H1 (cell line): ENCODE measurements at regions not wholly inside any gene's neighbourhood (a gene's known extent, or its start where the extent isn't known, plus 50 kb on each side); places are given as distances from the start of the nearest gene placed in this dataset.

ENCODE experiments used
- CTCF ChIA-PET: fragments of 300-600 bp; sonication (Branson Sonifier 250); formaldehyde crosslinking; loops from one replicate; lab custom pipeline; 2021; ENCODE audit not compliant: partially characterized antibody; lab: Charles Lee
- POLR2A ChIA-PET: fragments of 300-600 bp; sonication (Branson Sonifier 250); formaldehyde crosslinking; loops from one replicate; lab custom pipeline; 2021; ENCODE audit warnings: inconsistent platforms; ENCODE audit not compliant: partially characterized antibody; lab: Charles Lee
- DNase-seq, 2 experiments: peaks; one replicate each; pipeline versions ENCODE4 v3.0.0 to v3.0.0-alpha.2; 2010 to 2022; ENCODE audit warnings: low spot score in 2 of 2, low read depth in 1 of 2, mixed read lengths in 1 of 2
- FAIRE-seq: peaks from 2 replicates; lab custom pipeline; 2011; peaks lifted over from hg19 to GRCh38; lab: Jason Lieb, UNC
- H2AFZ ChIP-seq: 2 replicates; pipeline ENCODE4 v1.8.1; 2012; ENCODE audit warnings: low read length, inconsistent platforms
- H2AK5ac ChIP-seq: 2 replicates; pipeline ENCODE4 v1.6.1; 2013; ENCODE audit warnings: low read depth, low read length
- H2BK120ac ChIP-seq: replicated peaks from 2 replicates; pipeline ENCODE3; 2013; ENCODE audit warnings: low read depth, low read length, inconsistent platforms
- H2BK12ac ChIP-seq: 2 replicates; pipeline ENCODE4 v1.6.1; 2013; ENCODE audit warnings: low read depth, low read length
- H2BK15ac ChIP-seq: 2 replicates; pipeline ENCODE4 v1.6.1; 2013; ENCODE audit warnings: low read length
- H2BK20ac ChIP-seq: 2 replicates; pipeline ENCODE4 v1.6.1; 2013; ENCODE audit warnings: low read length
- H2BK5ac ChIP-seq: 2 replicates; pipeline ENCODE4 v1.6.1; 2013; ENCODE audit warnings: low read depth, low read length
- H3K14ac ChIP-seq: 2 replicates; pipeline ENCODE4 v1.6.1; 2013; ENCODE audit warnings: inconsistent platforms; ENCODE audit not compliant: insufficient read length
- H3K18ac ChIP-seq: 2 replicates; pipeline ENCODE4 v1.6.1; 2013; ENCODE audit warnings: low read length; ENCODE audit errors: extremely low read depth
- H3K23ac ChIP-seq: 2 replicates; pipeline ENCODE4 v1.6.1; 2013; ENCODE audit warnings: inconsistent platforms; ENCODE audit not compliant: insufficient read length
- H3K23me2 ChIP-seq: 2 replicates; pipeline ENCODE4 v1.6.1; 2013; ENCODE audit warnings: low read depth, low read length
- H3K27ac ChIP-seq: 2 replicates; pipeline ENCODE4 v1.6.1; 2011; ENCODE audit warnings: low read depth, low read length, inconsistent platforms
- H3K27me3 ChIP-seq, 4 experiments: replicated peaks in 1 of 4; 1 replicate in 1 of 4; 2 replicates in 3 of 4; pipeline versions ENCODE4 v1.6.1 to v1.8.1; 2011 to 2013; ENCODE audit warnings: low read length in 3 of 4, mild to moderate bottlenecking in 3 of 4, inconsistent platforms in 2 of 4, mixed read lengths in 2 of 4, moderate library complexity in 1 of 4; ENCODE audit not compliant: control insufficient read depth in 3 of 4, insufficient read depth in 3 of 4; ENCODE audit errors: extremely low read depth in 1 of 4
- H3K36me3 ChIP-seq, 4 experiments: 2 replicates each; pipeline versions ENCODE4 v1.6.1 to v1.8.1; 2011 to 2013; ENCODE audit warnings: mild to moderate bottlenecking in 4 of 4, low read length in 3 of 4, moderate library complexity in 2 of 4, control low read depth in 1 of 4, inconsistent platforms in 1 of 4; ENCODE audit not compliant: insufficient read depth in 4 of 4, control insufficient read depth in 2 of 4
- H3K4ac ChIP-seq: replicated peaks from 2 replicates; pipeline ENCODE3; 2013; ENCODE audit warnings: low read length, low read depth, mixed read lengths, inconsistent platforms; ENCODE audit not compliant: insufficient read length
- H3K4me1 ChIP-seq, 4 experiments: replicated peaks in 1 of 4; 1 replicate in 1 of 4; 2 replicates in 3 of 4; pipeline versions ENCODE4 v1.6.1 to v1.8.1; 2011 to 2013; ENCODE audit warnings: low read length in 3 of 4, inconsistent platforms in 2 of 4, mixed read lengths in 1 of 4; ENCODE audit not compliant: insufficient read depth in 4 of 4, control insufficient read depth in 3 of 4
- H3K4me2 ChIP-seq, 2 experiments: 2 replicates each; pipeline versions ENCODE4 v1.6.1 to v1.8.1; 2011 to 2013; ENCODE audit warnings: low read depth in 2 of 2, low read length in 2 of 2, control low read depth in 1 of 2, inconsistent platforms in 1 of 2, mild to moderate bottlenecking in 1 of 2; ENCODE audit not compliant: insufficient read depth in 1 of 2
- H3K4me3 ChIP-seq, 4 experiments: fragments of 200-600, 300-600 bp in 1 of 4; sonication (generic), shearing (Covaris generic), sonication (Bioruptor Twin) in 1 of 4; 2 replicates each; pipeline versions ENCODE4 v1.5.1 to v1.8.1; 2011 to 2016; ENCODE audit warnings: low read length in 4 of 4, low read depth in 3 of 4, control low read depth in 2 of 4, inconsistent platforms in 2 of 4, mild to moderate bottlenecking in 2 of 4, mixed read lengths in 1 of 4, moderate library complexity in 1 of 4; ENCODE audit not compliant: insufficient read depth in 2 of 4; ENCODE audit errors: extremely low read depth in 1 of 4
- H3K56ac ChIP-seq: replicated peaks from 2 replicates; pipeline ENCODE3; 2013; ENCODE audit warnings: low read depth, mild to moderate bottlenecking, mixed read lengths, low read length, inconsistent platforms; ENCODE audit not compliant: insufficient read length
- H3K79me1 ChIP-seq: 2 replicates; pipeline ENCODE4 v1.6.1; 2013; ENCODE audit warnings: low read depth, low read length, control low read depth
- H3K79me2 ChIP-seq, 2 experiments: 2 replicates each; pipeline versions ENCODE4 v1.6.1 to v1.8.1; 2012 to 2013; ENCODE audit warnings: low read length in 2 of 2, mild to moderate bottlenecking in 2 of 2, inconsistent platforms in 1 of 2; ENCODE audit not compliant: insufficient read depth in 2 of 2, control insufficient read depth in 1 of 2
- H3K9ac ChIP-seq, 4 experiments: replicated peaks in 1 of 4; 1 replicate in 1 of 4; 2 replicates in 3 of 4; pipeline versions ENCODE4 v1.6.1 to v1.8.1; 2011 to 2013; ENCODE audit warnings: low read depth in 3 of 4, low read length in 3 of 4, control low read depth in 2 of 4, mild to moderate bottlenecking in 2 of 4, moderate library complexity in 2 of 4, inconsistent platforms in 1 of 4; ENCODE audit errors: extremely low read depth in 1 of 4
- H3K9me3 ChIP-seq, 2 experiments: 2 replicates each; pipeline versions ENCODE4 v1.6.1 to v1.8.1; 2012 to 2013; ENCODE audit warnings: mild to moderate bottlenecking in 2 of 2, moderate library complexity in 2 of 2, control low read depth in 1 of 2, inconsistent platforms in 1 of 2, low read depth in 1 of 2, low read length in 1 of 2, mixed read lengths in 1 of 2; ENCODE audit not compliant: insufficient read depth in 2 of 2
- H4K20me1 ChIP-seq, 2 experiments: replicated peaks in 1 of 2; 2 replicates each; pipeline versions ENCODE3 to v1.8.1; 2011 to 2013; ENCODE audit warnings: inconsistent platforms in 2 of 2, low read length in 2 of 2, mild to moderate bottlenecking in 1 of 2; ENCODE audit not compliant: insufficient read depth in 2 of 2, control insufficient read depth in 1 of 2
- H4K5ac ChIP-seq: 2 replicates; pipeline ENCODE4 v1.6.1; 2013; ENCODE audit warnings: low read length, low read depth, mixed read lengths, inconsistent platforms; ENCODE audit not compliant: insufficient read length
- H4K8ac ChIP-seq: 2 replicates; pipeline ENCODE4 v1.8.0; 2013; ENCODE audit warnings: mild to moderate bottlenecking, moderate library complexity, low read length, inconsistent platforms; ENCODE audit not compliant: insufficient read depth; ENCODE audit errors: extremely low read depth
- H4K91ac ChIP-seq: replicated peaks from 2 replicates; pipeline ENCODE3; 2013; ENCODE audit warnings: low read length, mixed read lengths, inconsistent platforms; ENCODE audit not compliant: insufficient read length
- ATF3 ChIP-seq: IDR thresholded peaks from 2 replicates; pipeline ENCODE4 v1.6.1; 2011; ENCODE audit warnings: low read depth, mild to moderate bottlenecking, low read length; ENCODE audit not compliant: insufficient read depth
- BACH1 ChIP-seq: IDR thresholded peaks from 2 replicates; pipeline ENCODE4 v1.6.1; 2012; ENCODE audit warnings: low read length, improper control_type of control experiment
- CHD1 ChIP-seq: IDR thresholded peaks from 2 replicates; pipeline ENCODE4 v1.6.1; 2012; ENCODE audit warnings: low read depth, low read length, improper control_type of control experiment
- CTBP2 ChIP-seq: IDR thresholded peaks from 2 replicates; pipeline ENCODE4 v1.7.0; 2011; ENCODE audit warnings: borderline replicate concordance, mild to moderate bottlenecking, moderate library complexity, mixed read lengths, low read length; ENCODE audit not compliant: insufficient read depth, insufficient read length
- EZH2 ChIP-seq: fragments of 200-600 bp; sonication (generic); IDR thresholded peaks from 2 replicates; pipeline ENCODE4 v1.7.1; 2012; ENCODE audit warnings: low read depth, mild to moderate bottlenecking, moderate library complexity, low read length, inconsistent platforms; ENCODE audit not compliant: severe bottlenecking
- FOSL1 ChIP-seq: IDR thresholded peaks from 2 replicates; pipeline ENCODE4 v1.6.1; 2011; ENCODE audit warnings: mild to moderate bottlenecking, low read depth, low read length, moderate library complexity; ENCODE audit not compliant: insufficient read depth
- HDAC6 ChIP-seq: IDR thresholded peaks from one replicate; pipeline ENCODE4 v1.7.1; 2012; ENCODE audit warnings: low read depth, mild to moderate bottlenecking, inconsistent platforms, low read length, moderate library complexity
- JUN ChIP-seq: IDR thresholded peaks from 2 replicates; pipeline ENCODE4 v1.6.1; 2011; ENCODE audit warnings: low read depth, mild to moderate bottlenecking, improper control_type of control experiment, low read length
- KDM1A ChIP-seq: fragments of 200-600, 300-600 bp; sonication (generic); IDR thresholded peaks from 2 replicates; pipeline ENCODE4 v1.7.1; 2016; ENCODE audit warnings: mild to moderate bottlenecking, low read length, borderline replicate concordance
- KDM4A ChIP-seq: IDR thresholded peaks from one replicate; pipeline ENCODE4 v1.7.1; 2012; ENCODE audit warnings: low read depth, mild to moderate bottlenecking, moderate library complexity, low read length, inconsistent platforms; ENCODE audit not compliant: severe bottlenecking
- POLR2AphosphoS5 ChIP-seq: IDR thresholded peaks from 2 replicates; pipeline ENCODE4 v1.6.1; 2011; ENCODE audit warnings: low read depth, low read length
- RBBP5 ChIP-seq: IDR thresholded peaks from 2 replicates; pipeline ENCODE4 v1.7.1; 2012; ENCODE audit warnings: low read depth, mild to moderate bottlenecking, inconsistent platforms, low read length, moderate library complexity, borderline replicate concordance
- SP4 ChIP-seq: IDR thresholded peaks from 2 replicates; pipeline ENCODE4 v1.6.1; 2012; ENCODE audit warnings: low read length, inconsistent platforms
- TAF7 ChIP-seq: optimal IDR thresholded peaks from 2 replicates; pipeline ENCODE3; 2011; ENCODE audit warnings: low read depth, mild to moderate bottlenecking, inconsistent platforms, low read length, moderate library complexity, borderline replicate concordance
- ZNF274 ChIP-seq: IDR thresholded peaks from 2 replicates; pipeline ENCODE4 v1.7.0; 2012; ENCODE audit warnings: low read length, borderline replicate concordance; ENCODE audit errors: extremely low read depth
- WGBS, 2 experiments: shearing (Covaris generic) in 1 of 2; methylation state at CpG; one replicate each; pipeline versions ENCODE4 v1.1.6 to v1.1.7; 2013 to 2015; ENCODE audit warnings: low lambda C conversion rate in 2 of 2, mixed read lengths in 2 of 2, inconsistent platforms in 1 of 2, low coverage in 1 of 2, missing lambda C conversion rate in 1 of 2; ENCODE audit not compliant: insufficient replicate concordance in 2 of 2, insufficient coverage in 1 of 2, insufficient read length in 1 of 2; ENCODE audit errors: extremely low coverage in 1 of 2, missing lambda C conversion rate in 1 of 2; 5-methylcytosine and 5-hydroxymethylcytosine counted together

- no peak overlapping the region for H3K9ac ChIP-seq
- no peak overlapping the region for H3K27ac ChIP-seq
- no peak overlapping the region for H2AFZ ChIP-seq
- DNase-seq (no peak), FAIRE-seq (no peak)
- no peak overlapping the region for H3K18ac ChIP-seq
- ChIA-PET POLR2A (no interaction called here), CTCF (no interaction called here)
- no peaks in the 10 kb centered on the region for H3K36me3 ChIP-seq
- H4K8ac ChIP-seq: no peak overlapping the region
- H4K20me1 ChIP-seq: no peaks in the 10 kb centered on the region
- no peak overlapping the region for H2BK12ac ChIP-seq
- H2BK20ac ChIP-seq: no peak overlapping the region
- H2AK5ac ChIP-seq: no peak overlapping the region
- H2BK5ac ChIP-seq: no peak overlapping the region
- H3K79me2 ChIP-seq: no peaks in the 10 kb centered on the region
- 92% methylated on average over 2 of the region's 2 CpGs; no CpG with 5 or more reads in 1 of the 2 experiments for WGBS, 2 experiments
- H3K9me3 ChIP-seq: no peaks in the 10 kb centered on the region
- H3K14ac ChIP-seq: no peak overlapping the region
- no peak overlapping the region for H3K4me2 ChIP-seq
- no peak overlapping the region for H3K4me3 ChIP-seq
- H3K27me3 ChIP-seq: no peaks in the 10 kb centered on the region
- H3K79me1 ChIP-seq: no peaks in the 10 kb centered on the region
- no peak overlapping the region for H3K4ac ChIP-seq
- H3K23me2 ChIP-seq: no peaks in the 10 kb centered on the region
- no peak overlapping the region for H4K5ac ChIP-seq
- H2BK15ac ChIP-seq: no peak overlapping the region
- no peak overlapping the region for H3K56ac ChIP-seq
- no peak overlapping the region for H3K23ac ChIP-seq
- H2BK120ac ChIP-seq: no peak overlapping the region
- no peaks in the 10 kb centered on the region for H3K4me1 ChIP-seq
- H4K91ac ChIP-seq: no peak overlapping the region
- TF ChIP-seq BACH1 (no peak), TAF7 (no peak), CTBP2 (no peak), RBBP5 (no peak), CHD1 (no peak), JUN (no peak), ATF3 (no peak), KDM4A (no peak), EZH2 (no peak), KDM1A (no peak), HDAC6 (no peak), SP4 (no peak), FOSL1 (no peak), ZNF274 (no peak), POLR2AphosphoS5 (no peak)
Measured at GRCh38 chr4:43348591-43348990, 456.1 kb downstream of the GRXCR1 start.
